GM13977 (cell line): ENCODE measurements at regions not wholly inside any gene's neighbourhood (a gene's known extent, or its start where the extent isn't known, plus 50 kb on each side); places are given as distances from the start of the nearest gene placed in this dataset.

Experiments
- DNase-seq: peaks from one replicate; pipeline ENCODE4 v3.0.0; 2012; ENCODE audit warnings: low spot score
- in situ Hi-C: fragments of 300-500 bp; cut with MboI; formaldehyde crosslinking; loops from one replicate; pipeline ENCODE4 v1.12.0; 2022; ENCODE audit warnings: low sequenced_read_pairs, low pct_unique_long_range_greater_than_20kb, mixed read lengths, inconsistent platforms; ENCODE audit not compliant: unreplicated experiment
- TF ChIP-seq, protein P1 (sequence below): IDR thresholded peaks from 2 replicates; pipeline ENCODE4 v1.5.1; 2012; ENCODE audit warnings: mild to moderate bottlenecking, control low read depth; ENCODE audit not compliant: insufficient read depth; ENCODE audit errors: extremely low read depth, missing control alignments

DNA sequence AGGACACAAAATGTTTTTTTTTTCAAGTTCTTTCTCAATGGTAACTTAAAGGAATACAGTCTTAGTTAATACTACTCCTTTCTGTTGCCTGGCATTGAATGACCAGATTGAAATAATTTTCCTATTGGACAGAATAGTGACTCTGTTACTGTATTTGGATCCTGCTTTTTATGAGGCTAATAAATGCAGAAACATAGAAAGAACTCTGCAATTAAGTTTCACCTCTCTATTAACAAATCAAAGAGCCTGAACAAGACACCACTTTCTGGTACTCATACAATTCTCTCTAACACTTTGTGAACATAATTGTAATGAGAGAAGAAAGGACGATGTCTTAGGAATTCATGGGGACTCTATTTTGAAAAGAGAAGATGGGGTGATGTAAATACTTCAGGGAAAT is 308.4 kb upstream of the ROBO2 start:
- TF ChIP-seq, protein P1, sequence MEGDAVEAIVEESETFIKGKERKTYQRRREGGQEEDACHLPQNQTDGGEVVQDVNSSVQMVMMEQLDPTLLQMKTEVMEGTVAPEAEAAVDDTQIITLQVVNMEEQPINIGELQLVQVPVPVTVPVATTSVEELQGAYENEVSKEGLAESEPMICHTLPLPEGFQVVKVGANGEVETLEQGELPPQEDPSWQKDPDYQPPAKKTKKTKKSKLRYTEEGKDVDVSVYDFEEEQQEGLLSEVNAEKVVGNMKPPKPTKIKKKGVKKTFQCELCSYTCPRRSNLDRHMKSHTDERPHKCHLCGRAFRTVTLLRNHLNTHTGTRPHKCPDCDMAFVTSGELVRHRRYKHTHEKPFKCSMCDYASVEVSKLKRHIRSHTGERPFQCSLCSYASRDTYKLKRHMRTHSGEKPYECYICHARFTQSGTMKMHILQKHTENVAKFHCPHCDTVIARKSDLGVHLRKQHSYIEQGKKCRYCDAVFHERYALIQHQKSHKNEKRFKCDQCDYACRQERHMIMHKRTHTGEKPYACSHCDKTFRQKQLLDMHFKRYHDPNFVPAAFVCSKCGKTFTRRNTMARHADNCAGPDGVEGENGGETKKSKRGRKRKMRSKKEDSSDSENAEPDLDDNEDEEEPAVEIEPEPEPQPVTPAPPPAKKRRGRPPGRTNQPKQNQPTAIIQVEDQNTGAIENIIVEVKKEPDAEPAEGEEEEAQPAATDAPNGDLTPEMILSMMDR: no peak
- no peak for DNase-seq
- in situ Hi-C loops: no loop called here

GRCh38 chr3:76733073-76733759 is 306.7 kb upstream of the ROBO2 start:
- in situ Hi-C loops: no loop called here
- TF ChIP-seq, protein P1: no peak
- no peak for DNase-seq

GRCh38 chr3:76735152-76735551 is 304.7 kb upstream of the ROBO2 start:
- TF ChIP-seq, protein P1: no peak
- DNase-seq: no peak
- in situ Hi-C loops: no loop called here

DNA sequence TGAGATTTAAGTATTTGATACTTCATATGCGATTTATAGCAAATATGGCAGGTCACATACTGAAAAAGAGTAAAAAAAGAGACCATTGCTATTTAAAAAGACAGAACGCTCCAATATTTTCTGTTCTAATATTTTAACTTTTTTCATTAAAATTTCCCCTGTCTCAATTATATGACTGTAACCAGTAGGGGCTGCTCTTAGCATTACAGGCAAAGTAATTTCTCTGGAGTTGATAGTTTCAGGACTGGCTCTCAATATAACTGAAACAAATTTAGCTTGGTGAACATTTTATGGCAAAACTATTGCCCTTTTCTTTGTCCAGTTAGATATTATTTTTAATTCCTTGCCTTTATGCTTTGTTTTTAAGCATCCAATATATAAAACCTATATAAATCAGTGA is 286.3 kb upstream of the ROBO2 start:
- TF ChIP-seq, protein P1: peak; percentile 11
- in situ Hi-C loops: no loop called here
- DNase-seq: no peak

DNA sequence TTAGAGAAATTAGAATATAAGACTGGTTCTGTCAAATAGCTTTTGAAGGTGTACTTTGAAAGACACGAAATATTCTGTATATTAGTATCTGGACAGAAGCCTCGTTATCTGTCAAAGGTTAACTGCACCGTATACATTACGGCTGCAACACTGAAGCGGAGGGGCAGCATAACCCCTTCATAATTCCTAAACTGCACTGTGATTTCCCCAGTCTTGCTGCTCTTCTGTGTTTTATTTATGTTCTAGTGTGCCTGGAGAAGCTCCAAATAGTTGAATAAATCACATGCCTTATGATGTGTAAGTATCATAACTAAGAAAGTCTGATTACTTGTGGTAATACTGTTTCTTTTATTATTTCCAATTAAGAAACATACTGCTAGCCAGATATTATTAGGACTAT is 285.7 kb upstream of the ROBO2 start:
- in situ Hi-C loops: no loop called here

GRCh38 chr3:76756577-76756976 is 283.3 kb upstream of the ROBO2 start:
- in situ Hi-C loops: no loop called here
- TF ChIP-seq, protein P1: no peak
- no peak for DNase-seq

More for the DNA sequence above, 285.7 kb upstream of the ROBO2 start:
- no peak for DNase-seq
- TF ChIP-seq, protein P1: no peak
